GM12892 (cell line): ENCODE measurements at regions not wholly inside any gene's neighbourhood (a gene's known extent, or its start where the extent isn't known, plus 50 kb on each side); places are given as distances from the start of the nearest gene placed in this dataset.

Source experiments
- POLR2A ChIP-seq: IDR thresholded peaks from 2 replicates; pipeline ENCODE4 v1.6.1; 2011; ENCODE audit warnings: low read depth, low read length, control low read depth
- POLR2AphosphoS5 ChIP-seq: IDR thresholded peaks from 2 replicates; pipeline ENCODE4 v1.6.1; 2011; ENCODE audit warnings: low read depth, low read length, control low read depth

- TF ChIP-seq POLR2A, result no peak
- no peak for TF ChIP-seq POLR2AphosphoS5
Observed at GRCh38 chr2:106646605-106647004, 159.4 kb downstream of the CD8B2 start.
